Esophagus squamous epithelium (tissue), 4 donors: ENCODE measurements at regions not wholly inside any gene's neighbourhood (a gene's known extent, or its start where the extent isn't known, plus 50 kb on each side); places are given as distances from the start of the nearest gene placed in this dataset.

Experiments used
- POLR2A ChIP-seq, 4 donors: fragments of 450-650 bp; IDR thresholded peaks; one replicate each; pipeline ENCODE4 v1.6.1; 2017; ENCODE audit warnings: antibody characterized with exemption in 4 of 4, mild to moderate bottlenecking in 4 of 4, moderate library complexity in 3 of 4
- TF ChIP-seq, protein P1 (sequence below), 6 experiments: fragments of 450-650 bp in 4 of 6; fragments of 200-600 bp in 2 of 6; sonication (generic) in 2 of 6; IDR thresholded peaks; one replicate each; pipeline ENCODE4 v1.5.1; 2016 to 2019; ENCODE audit warnings: antibody characterized with exemption in 6 of 6, mild to moderate bottlenecking in 4 of 6, moderate library complexity in 4 of 6

DNA sequence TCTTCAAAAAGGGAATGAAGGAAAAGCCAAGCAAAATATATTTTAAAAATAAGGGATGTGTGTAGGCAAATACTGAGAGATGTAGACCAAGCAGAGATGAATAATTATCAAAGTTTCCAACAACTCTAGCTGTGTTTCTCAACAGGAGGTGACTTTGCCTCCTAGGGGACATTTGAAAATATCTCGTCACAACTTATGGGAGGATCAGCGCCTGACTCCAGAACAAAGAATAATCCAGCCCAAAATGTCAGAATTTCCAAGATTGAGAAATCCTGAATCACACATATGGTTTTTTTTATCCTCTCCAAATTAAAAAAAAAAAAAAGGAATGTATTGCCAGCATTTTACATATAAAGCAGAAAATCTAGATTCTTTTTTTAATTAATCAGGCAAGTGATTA lies 241.2 kb upstream of the ZFP64 start:
- TF ChIP-seq POLR2A (IDR thresholded peaks at IDR 0.05): no peak
- TF ChIP-seq, protein P1, sequence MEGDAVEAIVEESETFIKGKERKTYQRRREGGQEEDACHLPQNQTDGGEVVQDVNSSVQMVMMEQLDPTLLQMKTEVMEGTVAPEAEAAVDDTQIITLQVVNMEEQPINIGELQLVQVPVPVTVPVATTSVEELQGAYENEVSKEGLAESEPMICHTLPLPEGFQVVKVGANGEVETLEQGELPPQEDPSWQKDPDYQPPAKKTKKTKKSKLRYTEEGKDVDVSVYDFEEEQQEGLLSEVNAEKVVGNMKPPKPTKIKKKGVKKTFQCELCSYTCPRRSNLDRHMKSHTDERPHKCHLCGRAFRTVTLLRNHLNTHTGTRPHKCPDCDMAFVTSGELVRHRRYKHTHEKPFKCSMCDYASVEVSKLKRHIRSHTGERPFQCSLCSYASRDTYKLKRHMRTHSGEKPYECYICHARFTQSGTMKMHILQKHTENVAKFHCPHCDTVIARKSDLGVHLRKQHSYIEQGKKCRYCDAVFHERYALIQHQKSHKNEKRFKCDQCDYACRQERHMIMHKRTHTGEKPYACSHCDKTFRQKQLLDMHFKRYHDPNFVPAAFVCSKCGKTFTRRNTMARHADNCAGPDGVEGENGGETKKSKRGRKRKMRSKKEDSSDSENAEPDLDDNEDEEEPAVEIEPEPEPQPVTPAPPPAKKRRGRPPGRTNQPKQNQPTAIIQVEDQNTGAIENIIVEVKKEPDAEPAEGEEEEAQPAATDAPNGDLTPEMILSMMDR (IDR thresholded peaks at IDR 0.05): no peak
